ENCODE measurements at regions not wholly inside any gene's neighbourhood (a gene's known extent, or its start where the extent isn't known, plus 50 kb on each side); places are given as distances from the start of the nearest gene placed in this dataset.

DNA sequence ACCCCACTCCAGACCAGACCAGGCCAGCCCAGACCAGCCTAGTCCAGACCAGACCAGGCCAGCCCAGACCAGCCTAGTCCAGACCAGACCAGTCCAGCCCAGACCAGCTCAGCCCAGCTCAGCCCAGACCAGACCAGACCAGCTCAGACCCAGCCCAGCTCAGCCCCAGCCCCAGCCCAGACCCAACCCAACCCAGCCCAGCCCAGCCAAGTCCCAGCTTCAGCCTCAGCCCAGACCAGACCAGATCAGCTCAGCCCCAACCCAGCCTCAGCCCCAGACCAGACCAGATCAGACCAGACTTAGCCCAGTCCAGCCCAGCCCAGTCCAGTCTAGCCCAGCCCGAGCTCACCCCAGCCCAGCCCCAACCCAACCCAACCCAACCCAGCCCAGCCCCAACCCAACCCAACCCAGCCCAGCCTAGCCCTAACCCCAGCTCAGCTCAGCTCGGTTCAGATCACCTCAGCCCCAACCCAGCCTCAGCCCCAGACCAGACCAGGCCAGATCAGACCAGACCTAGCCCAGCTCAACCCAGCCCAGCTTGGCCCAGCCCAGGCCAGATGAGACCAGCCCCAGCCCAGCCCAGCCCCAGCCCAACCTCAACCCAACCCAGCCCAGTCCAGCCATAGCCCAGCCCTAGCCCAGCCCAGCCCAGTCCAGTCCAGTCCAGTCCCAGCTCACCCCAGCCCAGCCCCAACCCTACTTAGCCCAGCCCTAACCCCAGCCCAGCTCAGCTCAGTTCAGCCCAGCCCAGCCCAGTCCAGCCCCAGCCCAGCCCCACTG lies 204.7 kb downstream of the BCL11B start:
- no peak for DNase-seq

DNA sequence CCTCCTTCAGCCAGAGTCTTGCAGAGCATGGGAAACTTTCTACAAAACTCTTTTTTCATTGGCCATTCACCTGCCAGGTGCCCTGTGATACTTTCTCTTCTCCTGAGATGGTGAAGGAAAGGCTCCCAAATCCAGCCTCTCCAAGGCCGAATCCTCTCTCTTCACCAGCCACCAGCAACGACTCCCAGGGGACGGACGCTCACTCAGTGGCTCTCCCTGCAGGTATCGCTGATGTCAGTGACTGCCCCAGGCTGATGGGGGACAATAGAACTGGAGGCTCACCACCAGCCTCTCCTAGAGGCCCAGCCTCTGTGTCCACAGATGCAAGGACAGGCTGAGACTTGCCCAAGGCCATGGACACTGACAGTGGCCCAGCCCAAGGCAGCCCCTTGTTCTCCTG lies 204.1 kb downstream of the BCL11B start:
- no peak for DNase-seq

DNA sequence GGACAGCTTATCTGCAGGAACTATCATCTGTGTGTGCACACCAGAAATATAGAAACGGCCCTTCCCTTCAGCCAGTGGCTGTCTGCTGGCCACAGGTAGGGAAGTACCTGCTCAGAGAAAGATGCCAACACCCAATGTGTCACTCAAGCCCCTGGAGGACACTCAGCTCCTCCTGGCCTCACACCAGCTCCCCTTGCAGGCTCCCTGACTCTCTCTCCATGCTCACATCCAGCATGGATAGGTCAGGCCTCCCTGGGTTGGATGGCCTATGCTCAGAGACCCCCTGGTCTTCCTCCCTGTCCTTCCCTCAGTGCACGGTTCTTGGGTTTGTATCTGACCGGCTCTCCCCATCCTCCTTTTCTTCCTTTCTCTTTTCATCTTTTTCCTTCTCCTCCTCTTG lies 202.1 kb downstream of the BCL11B start:
- DNase-seq, result no peak

DNA sequence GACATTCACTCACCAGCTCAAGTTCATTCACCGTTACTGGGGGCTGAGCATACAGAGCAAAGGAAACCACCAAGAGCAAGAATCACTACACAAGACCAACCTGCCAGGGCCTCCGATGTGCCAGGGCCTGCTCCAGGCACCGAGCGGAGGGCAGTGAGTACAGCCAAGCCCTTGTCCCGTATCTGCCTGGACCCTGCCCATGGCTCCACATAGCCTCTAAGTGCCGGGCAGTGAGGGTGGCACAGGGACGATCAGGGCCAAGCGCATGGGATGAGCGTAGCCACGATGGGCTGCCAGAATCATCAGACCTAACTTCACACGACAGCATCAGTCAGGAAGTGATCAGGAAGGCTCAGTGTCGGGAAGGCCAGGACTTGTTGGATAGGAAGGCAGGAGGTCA lies 199.6 kb downstream of the BCL11B start:
- no peak for DNase-seq

DNA sequence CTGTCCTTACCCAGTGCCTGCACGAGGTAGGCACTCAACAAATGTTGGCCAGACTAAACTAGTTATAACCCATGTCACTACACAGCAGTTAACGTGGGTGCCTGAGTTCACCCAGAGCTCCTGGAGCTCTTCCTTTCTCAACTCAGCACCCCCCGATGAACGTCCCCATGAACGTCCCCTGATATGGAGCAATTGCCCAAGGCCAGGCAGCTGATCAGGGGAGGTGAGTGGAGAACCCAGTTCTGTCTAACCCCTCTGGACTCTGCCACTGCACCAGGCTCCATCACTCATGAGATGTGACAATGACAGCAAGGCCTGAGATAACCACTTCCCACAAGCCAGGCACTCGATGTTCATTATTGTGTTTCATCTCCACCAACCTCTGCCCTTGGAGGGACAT lies 199.0 kb downstream of the BCL11B start:
- DNase-seq, result no peak

DNA sequence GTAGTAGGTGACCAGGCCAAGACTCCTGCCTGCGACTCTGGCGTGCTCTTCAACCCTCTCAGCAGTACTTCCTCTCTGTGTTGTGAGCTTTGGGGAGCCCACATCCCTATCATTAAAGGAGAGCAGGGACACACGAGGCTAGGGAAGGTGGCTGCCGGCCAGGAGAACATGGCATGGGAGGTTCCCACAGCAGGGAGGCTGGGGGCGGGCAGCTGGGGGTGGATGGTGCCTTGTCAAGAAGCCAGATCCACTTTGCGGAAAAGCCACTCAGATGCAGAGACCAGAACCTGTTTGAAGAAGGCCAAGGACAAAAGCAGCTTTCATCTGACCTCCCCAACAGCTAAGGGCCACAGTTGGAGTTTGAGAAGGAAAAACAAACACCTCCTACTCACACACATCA lies 198.6 kb downstream of the BCL11B start:
- DNase-seq, result no peak

DNA sequence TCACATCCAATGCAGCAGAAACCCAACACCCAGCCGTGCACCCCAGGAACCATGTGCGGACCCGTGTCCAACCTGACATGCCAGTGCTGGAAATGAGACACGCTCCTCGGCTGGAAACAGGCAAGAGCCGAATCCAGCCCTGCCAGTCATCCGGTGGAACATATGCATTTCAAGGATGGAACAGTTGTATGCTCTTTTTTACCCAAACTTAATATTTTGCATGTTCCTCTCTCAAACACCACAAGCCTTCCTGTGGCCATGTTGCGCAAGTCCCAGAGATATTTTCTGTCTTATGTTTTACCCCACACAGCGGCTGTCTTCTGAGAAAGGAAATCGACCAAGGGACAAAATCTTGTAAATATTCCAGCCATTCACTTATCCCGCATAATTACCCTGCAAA lies 196.9 kb downstream of the BCL11B start:
- DNase-seq, result peak; percentile 0

DNA sequence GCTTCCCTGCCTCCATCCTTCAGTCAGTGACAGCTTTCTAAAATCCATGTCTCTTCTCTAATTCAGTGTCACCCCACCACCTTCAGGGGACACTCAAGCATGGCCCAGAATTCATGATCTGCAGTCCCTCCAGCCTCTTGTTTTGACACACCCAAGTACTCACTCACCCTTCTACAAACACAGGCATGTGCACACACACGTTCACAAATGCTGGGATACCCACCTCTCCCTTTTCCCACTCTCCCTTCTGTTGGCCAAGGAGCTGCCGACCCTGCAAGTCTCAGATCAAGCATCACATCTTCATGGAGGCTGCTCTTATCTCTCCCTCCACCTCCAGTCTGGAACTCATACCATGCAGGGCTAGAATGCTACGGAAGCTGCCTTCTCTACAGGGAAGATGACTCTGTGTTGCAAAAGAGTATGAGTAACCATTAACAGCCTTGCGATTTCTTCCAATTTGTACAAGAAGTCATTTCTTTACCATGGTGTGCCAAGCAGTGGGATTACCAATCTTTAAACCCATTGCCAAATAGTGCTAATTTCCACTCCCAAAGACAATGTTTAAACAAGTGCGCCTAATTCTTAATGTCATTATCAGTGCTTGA lies 196.1 kb downstream of the BCL11B start:
- DNase-seq, result no peak

DNA sequence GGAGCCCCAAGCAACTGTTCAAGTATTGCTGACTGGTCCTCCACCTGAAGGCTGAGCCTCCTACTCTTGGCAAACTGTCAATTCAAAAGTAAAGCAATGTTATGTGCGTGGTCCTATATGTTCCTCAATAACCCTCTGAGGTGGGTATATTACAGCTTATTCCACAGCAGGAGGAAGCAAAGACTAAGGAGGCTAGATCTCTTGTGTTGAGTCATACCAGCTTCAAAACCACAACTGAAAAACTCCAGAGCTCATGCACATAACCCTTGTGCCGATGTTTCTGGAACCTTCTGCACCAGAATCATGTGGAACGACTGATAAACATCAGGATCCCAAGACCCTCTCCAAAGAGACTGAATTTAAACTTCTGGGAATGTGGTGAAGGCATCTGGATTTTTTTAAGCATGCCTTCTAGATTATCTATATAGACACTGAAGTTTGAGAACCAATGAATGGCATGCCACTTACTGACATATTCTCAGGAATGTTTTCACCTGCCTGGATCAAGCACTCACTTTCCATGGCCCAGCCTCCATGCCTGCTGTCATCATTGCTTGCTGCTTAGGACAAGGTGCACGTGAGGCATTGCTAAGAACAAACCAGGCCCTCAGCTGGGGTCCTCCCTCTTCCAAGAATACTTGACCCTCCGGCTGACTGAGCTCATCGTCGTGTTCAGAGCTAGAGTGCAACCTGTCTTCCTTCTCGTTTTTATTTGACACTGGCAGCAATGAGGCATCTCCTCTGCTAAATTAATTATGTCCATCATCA lies 194.7 kb downstream of the BCL11B start:
- DNase-seq, result no peak

DNA sequence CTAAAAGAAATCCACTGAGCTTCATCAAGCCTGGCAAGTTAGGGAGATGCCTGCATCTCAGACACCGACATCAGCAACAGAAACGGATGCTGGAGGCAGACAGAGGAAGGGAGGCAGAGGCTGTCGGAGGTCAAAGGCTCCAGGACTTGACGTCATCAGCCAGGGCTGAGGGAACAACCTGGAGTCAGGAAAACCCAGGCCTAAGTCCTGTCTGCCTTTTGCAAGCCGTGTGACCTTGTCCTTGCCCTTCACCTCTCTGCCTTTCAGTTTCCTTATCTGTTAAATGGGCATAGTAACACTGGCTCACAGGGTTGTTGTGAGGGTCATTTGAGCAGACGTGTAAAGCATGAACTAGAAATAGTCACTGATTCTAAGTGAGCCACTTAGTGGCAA lies 194.2 kb downstream of the BCL11B start:
- no peak for DNase-seq

DNA sequence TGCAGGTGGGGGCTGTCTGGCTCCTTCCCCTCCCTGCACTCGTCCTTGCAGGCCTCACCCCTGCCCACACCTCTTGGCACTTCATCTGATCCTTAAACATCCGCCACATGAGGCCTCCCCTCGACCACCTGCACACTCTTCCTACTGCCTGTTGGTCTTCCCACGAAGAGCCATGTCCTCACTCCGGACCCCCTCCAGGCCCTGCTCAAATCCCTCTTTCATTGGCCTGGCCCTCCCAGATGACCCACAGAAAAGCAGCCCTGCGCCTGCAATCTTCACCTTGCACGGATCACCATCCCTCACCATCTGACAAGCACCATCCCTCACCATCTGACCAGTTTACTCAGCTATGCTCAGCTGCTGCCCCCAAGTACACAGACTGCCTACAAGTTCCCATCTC lies 193.6 kb downstream of the BCL11B start:
- no peak for DNase-seq

DNA sequence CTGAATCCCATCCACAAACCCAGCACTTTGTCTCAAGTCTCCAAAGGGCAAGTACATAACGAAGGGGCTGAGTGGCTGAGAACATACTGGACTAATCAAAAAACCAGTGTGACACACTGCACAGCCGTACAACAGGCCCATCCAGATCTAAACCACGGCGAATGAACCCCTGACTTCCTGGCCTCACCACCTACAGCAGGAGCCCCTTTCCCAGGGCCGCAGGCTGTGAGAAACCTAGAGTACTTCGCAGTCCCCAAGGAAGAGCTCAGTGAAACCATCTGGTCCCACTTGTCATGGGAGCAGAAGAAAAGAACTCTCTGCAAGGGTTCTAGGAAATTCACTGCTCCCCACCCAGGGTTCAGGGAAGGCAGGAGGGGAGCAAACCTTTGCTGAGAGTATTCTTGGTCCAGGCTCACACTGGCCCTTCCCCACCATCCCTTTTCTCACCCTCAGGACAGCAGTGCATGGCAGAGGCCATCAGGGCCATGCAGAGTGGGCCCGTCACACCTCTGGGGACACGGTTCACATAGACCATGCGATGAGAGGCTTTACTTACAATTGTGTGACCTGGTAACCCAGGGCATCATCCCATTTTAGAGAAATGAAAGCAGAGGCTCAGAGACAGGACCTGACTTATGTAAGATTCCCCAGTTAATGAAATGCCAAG lies 192.8 kb downstream of the BCL11B start:
- DNase-seq, result no peak

DNA sequence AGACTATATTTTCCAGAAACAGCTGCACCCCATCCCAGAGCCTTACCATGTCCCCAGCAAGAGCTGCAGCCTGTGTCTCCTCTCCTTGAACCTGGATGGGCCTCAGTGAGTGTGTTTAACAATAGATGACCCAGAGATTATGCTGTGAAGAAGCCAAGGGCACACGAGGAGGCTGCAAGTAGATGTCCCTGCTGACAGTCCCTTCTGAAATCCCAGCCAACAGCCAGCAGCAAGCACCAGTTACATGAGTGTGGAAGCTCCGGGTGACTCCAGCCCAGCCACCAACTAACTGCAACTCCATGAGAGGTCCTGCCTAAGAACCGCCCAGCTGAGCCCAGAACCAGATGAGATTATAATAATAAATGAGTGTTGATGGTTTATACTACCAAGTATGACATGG lies 191.7 kb downstream of the BCL11B start:
- no peak for DNase-seq

DNA sequence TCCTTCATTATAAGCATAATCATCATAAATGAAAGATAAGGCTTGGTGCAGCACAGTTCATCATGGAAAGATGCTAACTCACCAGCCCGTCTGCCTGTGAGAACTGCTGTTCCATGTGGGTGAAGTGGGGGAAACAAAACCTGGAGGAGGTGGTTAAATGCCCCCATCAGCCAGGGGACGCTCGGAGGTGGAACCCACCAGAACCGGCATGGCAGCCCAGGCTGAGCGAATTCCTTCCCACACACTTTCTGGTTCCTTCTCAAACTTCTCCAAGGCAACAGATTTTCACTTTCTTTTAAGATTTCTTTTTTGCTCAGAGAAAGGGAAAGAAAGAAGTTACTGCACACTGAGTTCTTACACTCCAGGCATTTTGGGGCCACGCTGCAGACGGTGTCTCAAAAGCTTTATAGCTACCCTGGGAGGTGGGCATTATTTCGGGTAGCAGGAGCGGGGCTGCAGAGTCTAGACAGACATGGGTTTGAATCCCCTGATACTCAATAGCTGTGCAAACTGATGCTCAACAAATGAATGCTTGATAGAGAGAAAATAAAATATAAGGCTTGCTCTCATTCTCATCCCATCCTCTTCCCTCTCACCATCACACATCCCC lies 190.7 kb downstream of the BCL11B start:
- DNase-seq, result no peak

DNA sequence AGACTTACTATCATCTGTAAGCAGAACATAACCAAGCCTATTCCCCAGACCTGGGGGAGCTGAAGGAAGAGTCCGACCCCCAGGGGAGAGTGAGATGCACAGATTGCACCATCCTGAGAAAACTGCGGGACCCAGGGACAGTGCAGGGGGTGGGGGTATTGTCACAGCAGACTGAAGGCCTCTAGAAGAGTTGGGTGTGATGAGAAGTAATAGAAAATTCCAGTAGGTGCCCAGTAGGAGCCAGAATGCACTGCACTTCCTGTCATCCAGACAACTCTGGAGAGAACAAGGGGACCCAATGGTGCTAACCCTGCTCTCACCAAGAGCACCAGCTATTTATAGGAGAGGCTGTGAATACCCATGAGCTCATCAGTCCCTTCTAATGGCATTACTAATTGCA lies 190.1 kb downstream of the BCL11B start:
- no peak for DNase-seq

DNA sequence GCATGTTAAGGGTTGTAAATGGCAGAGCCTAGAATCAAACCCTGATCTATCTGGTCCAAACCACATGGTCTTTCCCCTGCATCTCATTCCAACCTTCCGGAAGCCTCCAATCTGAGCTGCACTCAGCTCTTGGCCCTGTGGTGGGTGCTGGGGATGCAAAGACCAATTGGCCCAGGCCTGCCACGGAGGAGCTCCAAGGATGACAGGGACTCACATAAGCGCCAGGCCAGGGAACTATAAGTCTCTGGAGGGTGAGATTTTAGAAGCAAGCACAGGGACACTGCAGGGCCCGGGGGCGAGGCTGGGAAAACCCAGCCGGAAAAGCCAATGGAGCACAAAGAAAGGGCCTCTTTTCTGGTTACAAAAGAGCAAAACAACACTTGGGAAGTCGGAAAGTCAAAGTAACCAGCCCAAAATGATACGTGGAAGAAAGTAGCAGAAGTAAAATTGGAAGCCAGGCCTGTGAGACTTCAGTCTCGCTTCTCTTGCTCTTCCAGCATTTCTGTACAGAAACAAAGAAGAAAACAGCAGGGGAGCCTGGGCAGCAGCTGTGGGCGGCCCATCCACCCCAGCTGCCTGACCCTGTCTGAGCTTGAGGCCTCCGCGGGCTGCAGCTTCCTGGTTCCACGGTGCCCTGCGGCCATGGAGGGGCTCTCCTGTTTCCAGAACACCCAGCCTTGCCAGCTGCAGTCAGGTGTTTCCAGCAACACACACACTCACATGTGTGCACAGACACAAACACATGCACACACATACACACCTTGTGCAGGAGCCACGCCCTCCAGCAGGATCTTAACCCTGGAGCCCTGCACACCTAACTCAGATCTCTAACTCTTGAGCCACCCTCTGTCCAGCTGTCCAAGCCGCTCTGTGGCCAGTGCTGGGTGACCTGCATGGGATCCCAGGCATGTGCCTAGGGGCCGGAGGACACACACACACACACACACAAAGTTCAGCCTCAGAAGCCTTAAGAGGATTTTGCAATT lies 178.2 kb downstream of the BCL11B start:
- no peak for DNase-seq

DNA sequence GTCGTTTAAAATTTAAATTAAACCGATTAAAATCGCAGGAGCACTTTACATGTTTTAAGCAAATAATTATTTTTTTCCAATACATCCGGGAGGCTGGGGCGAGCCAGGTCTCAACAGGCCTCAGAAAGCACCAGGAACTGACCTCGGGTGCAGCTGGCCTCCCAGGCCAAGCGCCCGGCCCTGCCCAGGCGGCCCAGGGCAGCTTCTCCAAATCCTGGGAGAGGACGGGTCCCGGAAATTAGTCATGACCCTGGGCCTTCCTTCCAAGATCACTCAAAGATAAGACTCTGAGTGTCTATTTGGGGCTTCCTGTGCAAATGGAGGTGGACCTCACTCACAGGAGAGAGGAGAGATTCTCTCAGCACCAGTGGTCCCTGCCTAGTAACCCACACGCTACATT lies 177.1 kb downstream of the BCL11B start:
- DNase-seq, result no peak

DNA sequence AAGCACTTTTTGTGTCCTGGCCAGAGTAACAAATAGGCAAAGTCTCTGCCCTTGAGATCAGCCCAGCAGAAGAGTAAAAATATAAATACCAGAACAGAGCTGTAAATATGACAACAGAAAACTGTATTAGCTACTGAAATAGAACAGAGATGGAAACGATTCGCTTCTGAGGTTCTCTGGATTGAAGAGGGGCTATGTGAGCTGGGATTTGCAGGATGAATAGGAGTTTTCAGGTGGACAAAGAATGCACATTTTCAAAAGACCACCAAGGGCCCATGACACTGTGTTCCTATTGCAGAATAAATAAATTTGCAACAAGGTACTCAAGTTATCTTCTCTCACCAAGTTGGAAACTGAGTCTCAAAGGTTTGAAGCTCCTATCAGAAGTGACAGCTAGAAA lies 176.6 kb downstream of the BCL11B start:
- DNase-seq, result no peak

DNA sequence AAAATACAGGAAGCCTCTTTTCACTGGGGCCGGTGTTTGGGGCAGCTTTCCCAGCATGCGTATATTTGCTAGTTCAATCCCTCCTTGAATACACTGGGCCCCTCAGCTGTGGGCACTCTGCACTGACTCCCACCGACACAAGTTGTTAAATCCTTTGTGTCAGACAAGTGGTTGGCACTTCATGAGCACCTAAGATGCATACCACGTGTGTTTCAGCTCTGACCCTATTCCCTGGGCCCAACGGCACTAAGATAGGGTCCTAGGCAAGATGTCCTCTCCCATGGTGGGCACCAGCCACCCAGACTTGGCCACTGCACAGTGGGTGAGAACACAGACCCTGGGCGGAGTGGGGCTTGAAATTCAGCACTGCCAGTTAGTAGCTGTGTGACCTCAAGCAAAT lies 173.8 kb downstream of the BCL11B start:
- DNase-seq, result no peak

DNA sequence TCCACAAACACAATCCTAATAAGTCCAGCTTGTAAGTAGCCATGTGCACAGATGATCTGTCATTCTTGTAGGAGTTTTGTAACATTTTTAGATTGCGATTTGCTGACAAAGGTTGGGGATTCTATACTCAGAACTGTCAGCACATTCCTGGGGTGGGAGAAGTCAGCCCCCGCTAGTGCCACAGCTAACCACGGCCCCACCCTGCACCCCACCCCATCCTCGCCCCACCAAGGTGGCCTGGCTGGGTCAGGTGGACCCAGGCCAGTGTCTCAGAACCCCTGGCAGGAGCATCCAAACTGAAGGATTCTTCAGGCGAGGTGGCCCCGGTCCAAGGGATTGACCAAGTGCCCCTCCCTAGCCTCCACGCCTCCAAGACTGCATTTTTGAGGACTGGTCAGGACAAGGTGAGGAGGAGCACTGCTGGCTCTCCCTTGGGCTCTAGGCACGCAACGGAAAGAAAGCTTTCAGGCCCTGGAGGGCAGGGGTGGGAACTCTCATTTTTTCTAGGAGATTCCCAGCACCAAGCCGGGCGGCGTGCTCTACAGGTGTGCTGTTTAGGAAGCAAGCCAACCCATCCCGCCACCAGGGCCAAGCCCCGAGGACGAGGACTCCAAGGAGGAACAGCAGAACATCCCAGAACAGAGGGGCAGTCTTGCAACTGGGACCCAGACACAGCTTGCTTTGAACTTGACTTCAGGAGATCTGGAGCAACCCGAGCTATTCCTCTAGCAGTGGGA lies 172.8 kb downstream of the BCL11B start:
- DNase-seq, result no peak

All from OCI-M1 (cell line).